ENCODE measurements at regions not wholly inside any gene's neighbourhood (a gene's known extent, or its start where the extent isn't known, plus 50 kb on each side); places are given as distances from the start of the nearest gene placed in this dataset.
"Not testable (repeated sequence)": the region's sequence is repeated elsewhere in the genome, so short reads cannot be mapped to it uniquely, and the experiment has no call there.

- no peaks in the 10 kb centered on the region for H3K36me3 ChIP-seq
- DNase-seq: no peak
- no peak overlapping the region for H3K27ac ChIP-seq
- no peaks in the 10 kb centered on the region for H3K9me3 ChIP-seq (ENCODE audit: severe bottlenecking)
- H3K27me3 ChIP-seq (ENCODE audit: insufficient read depth, low read depth, severe bottlenecking): no peaks in the 10 kb centered on the region
- no peak overlapping the region for H3K4me3 ChIP-seq (ENCODE audit: low read depth, low read length)
- TF ChIP-seq CTCF (IDR thresholded peaks at IDR 0.05; ENCODE audit: low read depth, low read length): no peak
Measured at GRCh38 chr3:106446271-106446670, 577.5 kb upstream of the CBLB start.

GRCh38 chr3:106447723-106448301, 579.0 kb upstream of the CBLB start:
- H3K27me3 ChIP-seq (ENCODE audit: insufficient read depth, low read depth, severe bottlenecking): no peaks in the 10 kb centered on the region
- H3K27ac ChIP-seq: no peak overlapping the region
- TF ChIP-seq CTCF (IDR thresholded peaks at IDR 0.05; ENCODE audit: low read depth, low read length): no peak
- no peak overlapping the region for H3K4me3 ChIP-seq (ENCODE audit: low read depth, low read length)
- H3K36me3 ChIP-seq: no peaks in the 10 kb centered on the region
- H3K9me3 ChIP-seq (ENCODE audit: severe bottlenecking): no peaks in the 10 kb centered on the region
- no peak for DNase-seq

- H3K36me3 ChIP-seq; H3K9me3 ChIP-seq (ENCODE audit: severe bottlenecking); DNase-seq; H3K27ac ChIP-seq; H3K27me3 ChIP-seq (ENCODE audit: insufficient read depth, low read depth, severe bottlenecking); H3K4me3 ChIP-seq (ENCODE audit: low read depth, low read length): not testable (repeated sequence)
Measured at GRCh38 chr3:106448372-106448966, 579.7 kb upstream of the CBLB start.

DNA sequence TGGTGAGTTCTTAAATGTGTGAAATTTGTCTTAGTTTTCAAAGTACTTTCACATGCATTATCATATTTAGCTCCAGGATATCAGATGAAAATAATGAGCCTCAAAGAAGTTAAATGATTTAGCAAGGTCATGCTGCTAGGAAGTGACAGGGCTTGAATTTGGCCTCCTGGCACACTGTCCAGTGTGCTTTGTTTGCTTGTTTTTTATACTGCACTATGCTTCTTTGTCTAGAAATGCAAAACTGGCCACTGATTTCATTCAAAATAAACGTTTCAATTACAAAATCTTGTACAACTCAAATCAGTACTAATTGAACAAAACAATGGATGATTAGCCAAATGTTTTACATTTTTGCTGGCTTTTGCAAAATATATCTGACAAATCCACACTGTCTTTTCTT, 583.3 kb upstream of the CBLB start:
- Histone ChIP-seq H3K27ac (no peak overlapping the region), H3K27me3 (ENCODE audit: insufficient read depth, low read depth, severe bottlenecking) (no peaks in the 10 kb centered on the region), H3K4me3 (ENCODE audit: low read depth, low read length) (no peak overlapping the region), H3K36me3 (no peaks in the 10 kb centered on the region), H3K9me3 (ENCODE audit: severe bottlenecking) (no peaks in the 10 kb centered on the region)
- TF ChIP-seq CTCF (IDR thresholded peaks at IDR 0.05; ENCODE audit: low read depth, low read length): no peak
- no peak for DNase-seq

- H3K27ac ChIP-seq: no peak overlapping the region
- no peaks in the 10 kb centered on the region for H3K27me3 ChIP-seq (ENCODE audit: insufficient read depth, low read depth, severe bottlenecking)
- H3K36me3 ChIP-seq: no peaks in the 10 kb centered on the region
- no peaks in the 10 kb centered on the region for H3K9me3 ChIP-seq (ENCODE audit: severe bottlenecking)
- H3K4me3 ChIP-seq (ENCODE audit: low read depth, low read length): no peak overlapping the region
- DNase-seq: no peak
- TF ChIP-seq CTCF (IDR thresholded peaks at IDR 0.05; ENCODE audit: low read depth, low read length): no peak
Measured at GRCh38 chr3:106454497-106454896, 585.7 kb upstream of the CBLB start.

- Histone ChIP-seq H3K27ac (no peak overlapping the region), H3K9me3 (ENCODE audit: severe bottlenecking) (no peaks in the 10 kb centered on the region), H3K36me3 (no peaks in the 10 kb centered on the region), H3K27me3 (ENCODE audit: insufficient read depth, low read depth, severe bottlenecking) (no peaks in the 10 kb centered on the region), H3K4me3 (ENCODE audit: low read depth, low read length) (no peak overlapping the region)
- TF ChIP-seq CTCF (IDR thresholded peaks at IDR 0.05; ENCODE audit: low read depth, low read length): no peak
- no peak for DNase-seq
Measured at GRCh38 chr3:106457281-106458180, 588.7 kb upstream of the CBLB start.
